Common myeloid progenitor, CD34-positive (primary cell): ENCODE measurements at regions not wholly inside any gene's neighbourhood (a gene's known extent, or its start where the extent isn't known, plus 50 kb on each side); places are given as distances from the start of the nearest gene placed in this dataset.
"Not testable (repeated sequence)": the region's sequence is repeated elsewhere in the genome, so short reads cannot be mapped to it uniquely, and the experiment has no call there.

Experiments
- CTCF ChIA-PET: fragments of 350-600 bp; sonication (Branson Sonifier 250); formaldehyde crosslinking; loops from one replicate; lab custom pipeline; 2021; ENCODE audit warnings: antibody characterized with exemption; lab: Charles Lee
- POLR2A ChIA-PET: fragments of 350-600 bp; sonication (Branson Sonifier 250); formaldehyde crosslinking; loops from one replicate; lab custom pipeline; 2021; ENCODE audit warnings: antibody characterized with exemption; lab: Charles Lee
- DNase-seq, 3 donors: peaks; one replicate each; pipeline versions ENCODE4 v3.0.0 to v3.0.0-alpha.2; 2013
- H3K27ac ChIP-seq, 2 experiments: 1 replicate in 1 of 2; 2 replicates in 1 of 2; pipeline ENCODE4 v1.7.0; 2013; ENCODE audit warnings: inconsistent platforms in 2 of 2, low read length in 2 of 2, mild to moderate bottlenecking in 2 of 2, low read depth in 1 of 2, moderate library complexity in 1 of 2; ENCODE audit not compliant: severe bottlenecking in 2 of 2, insufficient read depth in 1 of 2, poor library complexity in 1 of 2
- H3K27me3 ChIP-seq, 5 experiments: replicated peaks in 2 of 5; 1 replicate in 3 of 5; 2 replicates in 2 of 5; pipeline versions ENCODE4 v1.6.1 to v1.7.0; 2013; ENCODE audit warnings: low read length in 4 of 5, mild to moderate bottlenecking in 2 of 5, moderate library complexity in 2 of 5, inconsistent platforms in 1 of 5; ENCODE audit not compliant: insufficient read depth in 5 of 5, control insufficient read depth in 4 of 5
- H3K36me3 ChIP-seq, 4 experiments: 1 replicate in 2 of 4; 2 replicates in 2 of 4; pipeline versions ENCODE4 v1.6.1 to v1.7.0; 2013; ENCODE audit warnings: low read length in 3 of 4, control low read depth in 1 of 4, mild to moderate bottlenecking in 1 of 4; ENCODE audit not compliant: control insufficient read depth in 4 of 4, insufficient read depth in 4 of 4
- H3K4me1 ChIP-seq, 4 experiments: 1 replicate in 3 of 4; 2 replicates in 1 of 4; pipeline versions ENCODE4 v1.6.1 to v1.7.1; 2013; ENCODE audit warnings: low read length in 3 of 4, mild to moderate bottlenecking in 3 of 4, control low read depth in 1 of 4, inconsistent platforms in 1 of 4, moderate library complexity in 1 of 4; ENCODE audit not compliant: control insufficient read depth in 4 of 4, insufficient read depth in 4 of 4; ENCODE audit errors: control extremely low read depth in 1 of 4
- H3K4me3 ChIP-seq, 7 experiments: 1 replicate in 4 of 7; 2 replicates in 3 of 7; pipeline versions ENCODE4 v1.5.1 to v1.7.0; 2013; ENCODE audit warnings: mild to moderate bottlenecking in 7 of 7, low read length in 6 of 7, moderate library complexity in 6 of 7, inconsistent platforms in 2 of 7, low read depth in 2 of 7, control low read depth in 1 of 7; ENCODE audit not compliant: insufficient read depth in 4 of 7, control insufficient read depth in 1 of 7; ENCODE audit errors: extremely low read depth in 1 of 7
- H3K9me3 ChIP-seq, 5 experiments: 1 replicate in 4 of 5; 2 replicates in 1 of 5; pipeline versions ENCODE4 v1.6.1 to v1.7.1; 2013; ENCODE audit warnings: low read length in 4 of 5, mild to moderate bottlenecking in 2 of 5, inconsistent platforms in 1 of 5, low read depth in 1 of 5, moderate library complexity in 1 of 5; ENCODE audit not compliant: control insufficient read depth in 4 of 5, insufficient read depth in 2 of 5; ENCODE audit errors: control extremely low read depth in 1 of 5
- WGBS: methylation state at CpG from one replicate; pipeline ENCODE4 v1.1.5; 2013; ENCODE audit not compliant: insufficient coverage; 5-methylcytosine and 5-hydroxymethylcytosine counted together

GRCh38 chr13:56187331-56187730 is 953.4 kb upstream of the PRR20A start:
- Histone ChIP-seq H3K4me1 (no peaks in the 10 kb centered on the region), H3K9me3 (no peaks in the 10 kb centered on the region), H3K27me3 (no peaks in the 10 kb centered on the region), H3K36me3 (no peaks in the 10 kb centered on the region), H3K27ac (no peak overlapping the region), H3K4me3 (no peak overlapping the region)
- POLR2A ChIA-PET, result no interaction called here
- CTCF ChIA-PET, result no interaction called here
- DNase-seq, result no peak
- 98% methylated on average over 11 of the region's 15 CpGs for WGBS

DNA sequence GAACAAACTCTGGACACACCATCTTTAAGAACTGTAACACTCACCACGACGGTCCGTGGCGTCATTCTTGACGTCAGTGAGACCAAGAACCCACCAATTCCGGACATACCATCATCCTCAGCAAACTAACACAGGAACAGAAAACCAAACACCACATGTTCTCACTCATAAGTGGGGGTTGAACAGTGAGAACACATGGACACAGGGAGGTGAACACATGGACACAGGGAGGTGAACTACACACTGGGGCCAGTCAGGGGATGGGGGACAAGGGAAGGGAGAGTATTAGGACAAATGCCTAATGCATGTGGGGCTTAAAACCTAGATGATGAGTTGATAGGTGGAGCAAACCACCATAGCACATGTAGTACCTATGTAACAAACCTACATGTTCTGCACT is 952.1 kb upstream of the PRR20A start:
- DNase-seq, H3K4me1 ChIP-seq, CTCF ChIA-PET, H3K4me3 ChIP-seq, POLR2A ChIA-PET, H3K9me3 ChIP-seq, H3K36me3 ChIP-seq, H3K27me3 ChIP-seq, H3K27ac ChIP-seq: not testable (repeated sequence)
- 100% methylated on average over 5 of the region's 6 CpGs for WGBS

GRCh38 chr13:56189439-56189838 is 951.3 kb upstream of the PRR20A start:
- Histone ChIP-seq H3K9me3 (no peaks in the 10 kb centered on the region), H3K36me3 (no peaks in the 10 kb centered on the region), H3K27me3 (no peaks in the 10 kb centered on the region), H3K4me3 (no peak overlapping the region), H3K4me1 (no peaks in the 10 kb centered on the region), H3K27ac (no peak overlapping the region)
- CTCF ChIA-PET, result no interaction called here
- POLR2A ChIA-PET, result no interaction called here
- no CpG with 5 or more reads among the region's 1 CpG for WGBS
- no peak for DNase-seq

GRCh38 chr13:56189978-56190377 is 950.7 kb upstream of the PRR20A start:
- CTCF ChIA-PET, result no interaction called here
- POLR2A ChIA-PET, result no interaction called here
- H3K9me3 ChIP-seq, result no peaks in the 10 kb centered on the region
- no peaks in the 10 kb centered on the region for H3K36me3 ChIP-seq
- no peak overlapping the region for H3K4me3 ChIP-seq
- 91% methylated on average over 4 of the region's 5 CpGs for WGBS
- H3K4me1 ChIP-seq, result no peaks in the 10 kb centered on the region
- no peak for DNase-seq
- H3K27me3 ChIP-seq, result no peaks in the 10 kb centered on the region
- no peak overlapping the region for H3K27ac ChIP-seq

DNA sequence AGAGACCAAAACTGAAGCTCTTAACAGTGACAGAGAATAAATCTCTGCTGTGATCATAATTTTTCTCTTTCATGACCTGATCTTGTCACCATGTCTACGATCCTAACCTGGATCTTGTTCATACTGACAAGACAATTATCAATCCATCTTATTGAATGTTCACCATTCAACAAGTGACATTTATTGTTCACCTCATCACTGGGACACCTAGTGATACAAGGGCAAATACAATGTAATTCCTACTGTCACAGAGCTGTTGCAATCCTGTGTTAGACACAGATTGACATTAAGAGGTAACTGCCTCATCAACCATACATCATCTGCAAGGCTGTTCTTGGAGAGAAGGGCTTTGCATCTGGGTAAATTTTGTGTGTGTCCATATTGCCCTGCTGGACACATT is 942.4 kb upstream of the PRR20A start:
- H3K9me3 ChIP-seq, result no peaks in the 10 kb centered on the region
- ChIA-PET CTCF (no interaction called here), POLR2A (no interaction called here)
- H3K27me3 ChIP-seq, result no peaks in the 10 kb centered on the region
- H3K4me1 ChIP-seq, result no peaks in the 10 kb centered on the region
- no peak overlapping the region for H3K27ac ChIP-seq
- H3K4me3 ChIP-seq, result no peak overlapping the region
- no peaks in the 10 kb centered on the region for H3K36me3 ChIP-seq
- no peak for DNase-seq
- WGBS, result 83% methylated on average over 1 of the region's 1 CpG

GRCh38 chr13:56201834-56202233 is 938.9 kb upstream of the PRR20A start:
- CTCF ChIA-PET, result no interaction called here
- H3K9me3 ChIP-seq, result no peaks in the 10 kb centered on the region
- H3K36me3 ChIP-seq, result no peaks in the 10 kb centered on the region
- H3K4me3 ChIP-seq, result no peak overlapping the region
- DNase-seq, result no peak
- no peaks in the 10 kb centered on the region for H3K27me3 ChIP-seq
- no peak overlapping the region for H3K27ac ChIP-seq
- WGBS, result 80% methylated on average over 2 of the region's 2 CpGs
- no peaks in the 10 kb centered on the region for H3K4me1 ChIP-seq
- POLR2A ChIA-PET, result no interaction called here

DNA sequence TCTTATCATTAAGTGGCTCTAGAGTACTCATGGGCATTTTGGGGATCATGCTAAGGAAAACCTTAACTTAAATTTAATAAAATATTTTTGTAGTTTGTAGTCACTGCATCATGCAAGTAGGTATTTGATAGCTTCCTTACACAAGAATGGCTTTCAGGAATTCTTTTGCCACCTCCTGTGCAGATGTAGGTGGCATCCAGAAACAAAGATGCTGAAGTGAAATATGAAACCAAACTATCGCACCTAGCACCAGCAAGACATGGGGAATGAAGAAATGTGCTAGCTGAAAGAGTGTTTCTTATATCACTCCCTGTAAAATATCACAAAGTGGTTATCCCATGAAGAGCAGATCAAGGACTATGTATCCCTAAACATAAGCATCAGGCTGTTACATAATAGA is 924.5 kb upstream of the PRR20A start:
- H3K27ac ChIP-seq, result no peak overlapping the region
- H3K4me1 ChIP-seq, result no peaks in the 10 kb centered on the region
- no peaks in the 10 kb centered on the region for H3K36me3 ChIP-seq
- H3K4me3 ChIP-seq, result no peak overlapping the region
- no peaks in the 10 kb centered on the region for H3K27me3 ChIP-seq
- POLR2A ChIA-PET, result no interaction called here
- CTCF ChIA-PET, result no interaction called here
- no peak for DNase-seq
- no CpG with 5 or more reads among the region's 1 CpG for WGBS
- peaks cover 0 to 1% (median 0%) of the 10 kb centered on the region in 5 experiments for H3K9me3 ChIP-seq
